ENCODE measurements at regions not wholly inside any gene's neighbourhood (a gene's known extent, or its start where the extent isn't known, plus 50 kb on each side); places are given as distances from the start of the nearest gene placed in this dataset.
"Not testable (repeated sequence)": the region's sequence is repeated elsewhere in the genome, so short reads cannot be mapped to it uniquely, and the experiment has no call there.

DNA sequence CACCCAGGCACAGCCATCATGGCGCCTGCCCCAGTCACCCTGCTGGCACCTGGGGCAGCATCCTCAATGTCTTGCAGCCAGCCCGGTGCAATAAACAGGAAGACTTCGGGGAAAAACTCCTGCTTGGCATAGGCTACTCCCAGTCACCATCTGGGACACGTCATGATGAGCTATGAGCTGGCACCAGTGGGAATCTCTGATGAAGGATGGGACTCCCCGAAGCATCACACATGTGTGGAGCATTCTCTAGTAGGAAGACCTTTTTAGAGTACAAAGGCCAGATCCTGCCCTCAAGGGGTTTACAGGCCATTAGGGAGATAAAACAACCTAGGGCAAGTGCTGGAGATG lies 208.0 kb upstream of the IRF2BP2 start:
- not testable (repeated sequence) for H3K27me3 Mint-ChIP-seq (ENCODE audit: low read depth); H3K4me1 Mint-ChIP-seq; DNase-seq; H2BK15ac ChIP-seq (ENCODE audit: low read depth, low read length); H3K4ac ChIP-seq (ENCODE audit: low read depth, low read length); H3K56ac ChIP-seq (ENCODE audit: insufficient read length, low read depth, low read length); H2BK120ac ChIP-seq (ENCODE audit: low read depth, low read length, poor library complexity, severe bottlenecking); H4K20me1 ChIP-seq (ENCODE audit: control insufficient read depth, insufficient read depth, insufficient read length); H3K9ac ChIP-seq (ENCODE audit: extremely low read depth, insufficient read length, low read length); H3K27ac ChIP-seq (ENCODE audit: insufficient read length, low read depth, low read length); H3K4me2 ChIP-seq (ENCODE audit: insufficient read depth, insufficient read length, low read length); H4K8ac ChIP-seq (replicated peaks; ENCODE audit: insufficient read length, low read depth, low read length); H2AK5ac ChIP-seq (ENCODE audit: insufficient read length, low read length); H3K4me1 ChIP-seq (ENCODE audit: insufficient read depth, low read length); H3K9me3 Mint-ChIP-seq; H2BK20ac ChIP-seq (ENCODE audit: low read depth, low read length, poor library complexity, severe bottlenecking); H3K23ac ChIP-seq (ENCODE audit: insufficient read length, low read depth, low read length); H3K79me1 ChIP-seq (ENCODE audit: insufficient read depth, low read depth, low read length, poor library complexity, severe bottlenecking); H2AFZ ChIP-seq (ENCODE audit: low read length); H3K4me3 Mint-ChIP-seq; H2BK12ac ChIP-seq (ENCODE audit: insufficient read length, low read depth, low read length); H3K9me3 ChIP-seq (ENCODE audit: control insufficient read depth, low read depth, low read length); H3K27me3 ChIP-seq (ENCODE audit: insufficient read depth, low read length); H3K18ac ChIP-seq (ENCODE audit: insufficient read length, low read depth, low read length); H3T11ph ChIP-seq (ENCODE audit: low read length); H3K79me2 ChIP-seq (ENCODE audit: insufficient read depth, low read length); H4K91ac ChIP-seq (ENCODE audit: insufficient read length, low read depth, low read length); H3K23me2 ChIP-seq (ENCODE audit: insufficient read length, low read depth, low read length, poor library complexity, severe bottlenecking); H3K14ac ChIP-seq (ENCODE audit: insufficient read depth, low read length); H3K27ac Mint-ChIP-seq; H3K36me3 Mint-ChIP-seq (ENCODE audit: insufficient read depth in 1 of 3, low read depth in 3 of 3); H4K5ac ChIP-seq (ENCODE audit: insufficient read length, low read depth, low read length); H2BK5ac ChIP-seq (ENCODE audit: insufficient read length, low read length)
- no CpG with 5 or more reads among the region's 5 CpGs for WGBS (ENCODE audit: extremely low coverage, insufficient read length, low lambda C conversion rate)

DNA sequence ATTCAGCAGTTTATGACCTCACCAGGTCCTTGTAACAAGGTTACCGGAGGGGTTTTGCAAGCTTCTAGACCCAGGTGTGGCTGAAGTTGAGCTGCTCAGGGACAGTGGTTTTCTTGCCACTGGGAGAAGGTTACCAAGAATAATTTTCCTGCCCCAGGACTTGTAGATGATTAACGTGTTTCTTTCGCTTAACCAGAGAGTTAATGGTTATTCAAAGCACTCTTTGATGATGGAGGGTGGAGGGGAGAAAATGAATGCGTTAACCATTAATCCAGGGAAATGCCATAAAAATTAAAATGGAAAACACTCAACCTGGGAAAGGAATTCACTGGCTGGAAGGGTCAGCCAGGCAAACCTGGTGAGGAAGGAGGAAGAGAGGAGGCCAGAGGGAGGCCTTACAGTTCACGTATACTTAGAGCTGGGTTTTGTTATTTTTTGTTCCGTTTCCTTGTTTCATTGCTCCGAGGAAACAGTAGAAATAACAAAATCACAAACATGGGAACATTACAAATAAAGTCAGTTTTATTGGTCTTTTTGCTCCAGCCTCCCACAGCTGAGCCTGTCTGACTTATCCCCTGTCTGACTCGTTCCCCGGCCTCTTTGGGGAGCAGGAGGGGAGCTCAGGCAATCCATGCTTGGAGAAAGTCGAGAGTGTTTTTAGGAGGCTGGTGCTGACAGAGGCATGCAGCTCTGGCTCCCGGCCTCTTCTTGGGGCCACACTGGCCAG lies 207.5 kb upstream of the IRF2BP2 start:
- H3K4me2 ChIP-seq (ENCODE audit: insufficient read depth, insufficient read length, low read length); H2AFZ ChIP-seq (ENCODE audit: low read length); H4K8ac ChIP-seq (replicated peaks; ENCODE audit: insufficient read length, low read depth, low read length); H3K9me3 Mint-ChIP-seq; DNase-seq; H4K5ac ChIP-seq (ENCODE audit: insufficient read length, low read depth, low read length); H4K20me1 ChIP-seq (ENCODE audit: control insufficient read depth, insufficient read depth, insufficient read length); H3K4me1 Mint-ChIP-seq; H3K79me1 ChIP-seq (ENCODE audit: insufficient read depth, low read depth, low read length, poor library complexity, severe bottlenecking); H3K4me3 Mint-ChIP-seq; H3K27me3 ChIP-seq (ENCODE audit: insufficient read depth, low read length); H3K9ac ChIP-seq (ENCODE audit: extremely low read depth, insufficient read length, low read length); H2BK120ac ChIP-seq (ENCODE audit: low read depth, low read length, poor library complexity, severe bottlenecking); H3K23ac ChIP-seq (ENCODE audit: insufficient read length, low read depth, low read length); H2BK12ac ChIP-seq (ENCODE audit: insufficient read length, low read depth, low read length); H3K27me3 Mint-ChIP-seq (ENCODE audit: low read depth); H3K18ac ChIP-seq (ENCODE audit: insufficient read length, low read depth, low read length); H3T11ph ChIP-seq (ENCODE audit: low read length); H3K4ac ChIP-seq (ENCODE audit: low read depth, low read length); H3K4me1 ChIP-seq (ENCODE audit: insufficient read depth, low read length); H3K56ac ChIP-seq (ENCODE audit: insufficient read length, low read depth, low read length); H3K9me3 ChIP-seq (ENCODE audit: control insufficient read depth, low read depth, low read length); H4K91ac ChIP-seq (ENCODE audit: insufficient read length, low read depth, low read length); H3K36me3 Mint-ChIP-seq (ENCODE audit: insufficient read depth in 1 of 3, low read depth in 3 of 3); H3K27ac Mint-ChIP-seq; H2BK20ac ChIP-seq (ENCODE audit: low read depth, low read length, poor library complexity, severe bottlenecking); H2BK15ac ChIP-seq (ENCODE audit: low read depth, low read length); H2BK5ac ChIP-seq (ENCODE audit: insufficient read length, low read length); H3K27ac ChIP-seq (ENCODE audit: insufficient read length, low read depth, low read length); H3K79me2 ChIP-seq (ENCODE audit: insufficient read depth, low read length); H2AK5ac ChIP-seq (ENCODE audit: insufficient read length, low read length); H3K23me2 ChIP-seq (ENCODE audit: insufficient read length, low read depth, low read length, poor library complexity, severe bottlenecking); H3K14ac ChIP-seq (ENCODE audit: insufficient read depth, low read length): not testable (repeated sequence)
- no CpG with 5 or more reads among the region's 11 CpGs for WGBS (ENCODE audit: extremely low coverage, insufficient read length, low lambda C conversion rate)

Measured in H9 (cell line).